Neuronal stem cell (in vitro differentiated cells): ENCODE measurements at regions not wholly inside any gene's neighbourhood (a gene's known extent, or its start where the extent isn't known, plus 50 kb on each side); places are given as distances from the start of the nearest gene placed in this dataset.
"Not testable (repeated sequence)": the region's sequence is repeated elsewhere in the genome, so short reads cannot be mapped to it uniquely, and the experiment has no call there.

ENCODE experiments used
- DNase-seq: peaks from one replicate; pipeline ENCODE4 v3.0.0-alpha.2; 2013; ENCODE audit warnings: low spot score
- H2AFZ ChIP-seq: one replicate; pipeline ENCODE4 v1.6.1; 2013; ENCODE audit warnings: mild to moderate bottlenecking, low read length, inconsistent platforms
- H2AK5ac ChIP-seq: 2 replicates; pipeline ENCODE4 v1.6.1; 2013; ENCODE audit warnings: low read depth, mild to moderate bottlenecking, inconsistent platforms, low read length, moderate library complexity, mixed read lengths
- H2BK120ac ChIP-seq: 2 replicates; pipeline ENCODE4 v1.6.1; 2013; ENCODE audit warnings: low read depth, mild to moderate bottlenecking, inconsistent platforms, low read length, moderate library complexity, mixed read lengths
- H2BK12ac ChIP-seq: one replicate; pipeline ENCODE4 v1.6.1; 2013; ENCODE audit warnings: low read length, inconsistent platforms
- H2BK15ac ChIP-seq: 2 replicates; pipeline ENCODE4 v1.6.1; 2013; ENCODE audit warnings: mild to moderate bottlenecking, low read length, inconsistent platforms, mixed read lengths
- H2BK5ac ChIP-seq: one replicate; pipeline ENCODE4 v1.6.1; 2013; ENCODE audit warnings: inconsistent platforms, mild to moderate bottlenecking, low read length, moderate library complexity
- H3K14ac ChIP-seq: one replicate; pipeline ENCODE4 v1.6.1; 2013; ENCODE audit warnings: low read length, inconsistent platforms
- H3K18ac ChIP-seq: 2 replicates; pipeline ENCODE4 v1.6.1; 2013; ENCODE audit warnings: low read length, inconsistent platforms
- H3K23ac ChIP-seq: 2 replicates; pipeline ENCODE4 v1.6.1; 2013; ENCODE audit warnings: low read depth, mild to moderate bottlenecking, mixed read lengths, low read length, inconsistent platforms; ENCODE audit not compliant: poor library complexity
- H3K27ac ChIP-seq: replicated peaks from 3 replicates; pipeline ENCODE4 v1.5.1; 2013; ENCODE audit warnings: low read length, inconsistent platforms
- H3K27me3 ChIP-seq, 3 experiments: 2 replicates each; pipeline ENCODE4 v1.6.1; 2013; ENCODE audit warnings: low read length in 3 of 3, mild to moderate bottlenecking in 2 of 3, inconsistent platforms in 1 of 3, low read depth in 1 of 3, mixed read lengths in 1 of 3, moderate library complexity in 1 of 3; ENCODE audit not compliant: control insufficient read depth in 3 of 3, insufficient read depth in 3 of 3
- H3K36me3 ChIP-seq, 2 donors: replicated peaks in 1 of 2; 2 replicates each; pipeline ENCODE4 v1.6.1; 2013; ENCODE audit warnings: low read length in 2 of 2; ENCODE audit not compliant: control insufficient read depth in 2 of 2, insufficient read depth in 2 of 2
- H3K4ac ChIP-seq: 2 replicates; pipeline ENCODE4 v1.6.1; 2013; ENCODE audit warnings: inconsistent platforms, mild to moderate bottlenecking, low read length, moderate library complexity
- H3K4me1 ChIP-seq, 2 donors: 1 replicate in 1 of 2; 2 replicates in 1 of 2; pipeline ENCODE4 v1.6.1; 2013; ENCODE audit warnings: low read length in 2 of 2, low read depth in 1 of 2; ENCODE audit not compliant: control insufficient read depth in 2 of 2, insufficient read depth in 1 of 2
- H3K4me2 ChIP-seq: one replicate; pipeline ENCODE4 v1.6.1; 2013; ENCODE audit warnings: mild to moderate bottlenecking, low read length, inconsistent platforms; ENCODE audit not compliant: insufficient read depth, poor library complexity, severe bottlenecking
- H3K4me3 ChIP-seq, 2 donors: 2 replicates each; pipeline ENCODE4 v1.5.1; 2013; ENCODE audit warnings: low read length in 2 of 2, mild to moderate bottlenecking in 2 of 2, inconsistent platforms in 1 of 2, moderate library complexity in 1 of 2
- H3K79me1 ChIP-seq: one replicate; pipeline ENCODE4 v1.6.1; 2013; ENCODE audit warnings: low read depth, mild to moderate bottlenecking, inconsistent platforms, low read length, moderate library complexity
- H3K9ac ChIP-seq: one replicate; pipeline ENCODE4 v1.6.1; 2013; ENCODE audit warnings: mild to moderate bottlenecking, low read depth, low read length, inconsistent platforms; ENCODE audit not compliant: poor library complexity
- H3K9me3 ChIP-seq, 2 donors: replicated peaks in 1 of 2; 2 replicates each; pipeline versions ENCODE3 to v1.6.1; 2013; ENCODE audit warnings: low read length in 2 of 2, mild to moderate bottlenecking in 2 of 2, inconsistent platforms in 1 of 2, low read depth in 1 of 2, mixed read lengths in 1 of 2, moderate library complexity in 1 of 2; ENCODE audit not compliant: control insufficient read depth in 2 of 2, insufficient read depth in 1 of 2
- H4K8ac ChIP-seq: one replicate; pipeline ENCODE4 v1.6.1; 2013; ENCODE audit warnings: low read depth, mild to moderate bottlenecking, inconsistent platforms, low read length, moderate library complexity
- H4K91ac ChIP-seq: one replicate; pipeline ENCODE4 v1.6.1; 2013; ENCODE audit warnings: low read length, low read depth, mild to moderate bottlenecking, inconsistent platforms; ENCODE audit not compliant: poor library complexity
- WGBS, 2 donors: extraction: QIAGEN DNeasy Blood & Tissue Kit; methylation state at CpG; one replicate each; pipeline ENCODE4 v1.1.7; 2013; ENCODE audit warnings: missing lambda C conversion rate in 2 of 2, mixed read lengths in 1 of 2; ENCODE audit not compliant: insufficient read length in 2 of 2, insufficient replicate concordance in 1 of 2; ENCODE audit errors: extremely low coverage in 2 of 2; 5-methylcytosine and 5-hydroxymethylcytosine counted together

DNA sequence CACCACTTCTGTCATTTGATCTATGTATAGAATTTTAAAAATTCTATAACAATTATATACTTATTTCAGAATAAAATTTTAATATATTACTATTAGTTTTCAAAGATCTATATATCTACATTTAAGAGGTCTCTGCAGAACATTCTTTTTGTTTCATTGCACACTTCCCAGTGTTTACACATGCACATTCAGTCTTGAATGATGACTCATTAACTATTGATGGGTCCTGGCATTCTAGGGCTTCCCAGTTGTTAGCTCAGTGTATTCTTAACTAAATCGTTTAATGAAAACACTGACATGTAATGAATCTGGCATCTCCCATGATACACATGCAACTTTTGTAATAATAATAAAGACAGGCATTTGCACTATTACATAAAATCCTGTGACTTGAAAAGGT lies 324.6 kb downstream of the KLF12 start:
- Histone ChIP-seq H4K8ac (no peak overlapping the region), H3K27me3 (no peaks in the 10 kb centered on the region), H2BK120ac (no peak overlapping the region), H3K4me3 (no peak overlapping the region), H3K4me2 (no peak overlapping the region), H3K79me1 (no peaks in the 10 kb centered on the region), H3K4ac (no peak overlapping the region), H2BK15ac (no peak overlapping the region), H2AFZ (no peak overlapping the region), H3K14ac (no peak overlapping the region), H3K4me1 (peaks cover 0 to 2% of the 10 kb centered on the region in 2 donors), H2BK5ac (no peak overlapping the region), H3K9ac (no peak overlapping the region), H3K9me3 (no peaks in the 10 kb centered on the region), H3K36me3 (peaks cover 0 to 35% of the 10 kb centered on the region in 2 donors), H3K23ac (no peak overlapping the region), H2AK5ac (no peak overlapping the region), H2BK12ac (no peak overlapping the region), H3K27ac (no peak overlapping the region), H4K91ac (no peak overlapping the region), H3K18ac (no peak overlapping the region)
- WGBS, 2 donors, result no CpG with 5 or more reads among the region's 1 CpG
- DNase-seq, result no peak

DNA sequence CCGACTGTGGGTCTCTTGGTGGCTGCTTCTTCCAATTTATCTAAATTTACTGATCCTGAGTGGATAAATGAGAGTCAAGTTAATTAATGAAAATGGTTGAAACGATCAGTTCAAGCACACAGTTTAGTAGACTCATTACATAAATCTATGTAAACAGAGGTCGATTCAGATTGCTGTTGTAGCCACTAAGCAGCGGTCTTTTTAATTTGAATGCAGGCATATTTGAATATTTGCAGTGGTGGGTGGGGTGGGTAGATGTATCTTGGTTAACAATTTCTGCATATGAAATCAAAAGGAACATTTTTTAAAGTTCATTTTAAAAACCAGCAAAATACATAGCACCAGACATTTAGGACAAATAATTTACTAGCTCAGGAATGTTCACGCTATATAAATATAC lies 325.9 kb downstream of the KLF12 start:
- Histone ChIP-seq H3K36me3 (peaks cover 0 to 35% of the 10 kb centered on the region in 2 donors), H4K8ac (no peak overlapping the region), H2BK120ac (no peak overlapping the region), H3K4me1 (peaks cover 0 to 2% of the 10 kb centered on the region in 2 donors), H2BK15ac (no peak overlapping the region), H2BK5ac (no peak overlapping the region), H3K27me3 (no peaks in the 10 kb centered on the region), H3K4me3 (no peak overlapping the region), H3K4ac (no peak overlapping the region), H2AFZ (no peak overlapping the region), H3K14ac (no peak overlapping the region), H3K23ac (no peak overlapping the region), H4K91ac (no peak overlapping the region), H3K79me1 (no peaks in the 10 kb centered on the region), H2BK12ac (no peak overlapping the region), H3K9ac (no peak overlapping the region), H3K27ac (no peak overlapping the region), H3K18ac (no peak overlapping the region), H2AK5ac (no peak overlapping the region), H3K4me2 (no peak overlapping the region), H3K9me3 (no peaks in the 10 kb centered on the region)
- no CpG with 5 or more reads among the region's 5 CpGs for WGBS, 2 donors
- no peak for DNase-seq

DNA sequence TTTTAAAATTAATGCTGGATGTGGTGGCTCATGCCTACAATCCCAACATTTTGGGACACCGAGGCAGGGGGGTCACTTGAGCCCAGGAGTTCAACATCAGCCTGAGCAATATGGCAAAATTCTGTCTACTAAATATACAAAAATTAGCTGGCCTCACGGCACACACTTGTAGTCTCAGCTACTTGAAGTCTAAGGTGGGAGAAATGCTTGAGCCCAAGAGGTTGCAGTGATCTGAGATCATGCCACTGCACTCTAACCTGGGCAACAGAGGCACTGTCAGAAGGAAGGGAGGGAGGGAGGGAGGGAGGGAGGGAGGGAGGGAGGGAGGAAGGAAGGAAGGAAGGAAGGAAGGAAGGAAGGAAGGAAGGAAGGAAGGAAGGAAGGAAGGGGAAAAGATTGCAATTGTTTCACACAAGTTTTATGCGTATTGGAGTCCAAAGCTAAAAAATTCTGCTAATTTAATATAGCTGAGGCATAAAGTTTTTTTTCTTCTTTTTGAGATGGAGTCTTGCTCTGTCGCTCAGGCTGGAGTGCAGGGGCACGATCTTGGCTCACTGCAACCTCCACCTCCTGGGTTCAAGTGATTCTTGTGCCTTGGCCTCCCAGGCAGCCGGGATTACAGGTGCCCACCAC lies 328.8 kb downstream of the KLF12 start:
- H3K18ac ChIP-seq, H2BK120ac ChIP-seq, H4K91ac ChIP-seq, H3K27me3 ChIP-seq, H2BK15ac ChIP-seq, H2AFZ ChIP-seq, H2AK5ac ChIP-seq, H3K79me1 ChIP-seq, H3K4me2 ChIP-seq, H3K4me1 ChIP-seq, H2BK5ac ChIP-seq, H3K4me3 ChIP-seq, H3K9me3 ChIP-seq, H3K27ac ChIP-seq, H3K9ac ChIP-seq, H3K14ac ChIP-seq, H4K8ac ChIP-seq, DNase-seq, H3K4ac ChIP-seq, H3K23ac ChIP-seq, H2BK12ac ChIP-seq: not testable (repeated sequence)
- H3K36me3 ChIP-seq, result peaks cover 0 to 13% of the 10 kb centered on the region in 2 donors
- no CpG with 5 or more reads among the region's 6 CpGs for WGBS, 2 donors

DNA sequence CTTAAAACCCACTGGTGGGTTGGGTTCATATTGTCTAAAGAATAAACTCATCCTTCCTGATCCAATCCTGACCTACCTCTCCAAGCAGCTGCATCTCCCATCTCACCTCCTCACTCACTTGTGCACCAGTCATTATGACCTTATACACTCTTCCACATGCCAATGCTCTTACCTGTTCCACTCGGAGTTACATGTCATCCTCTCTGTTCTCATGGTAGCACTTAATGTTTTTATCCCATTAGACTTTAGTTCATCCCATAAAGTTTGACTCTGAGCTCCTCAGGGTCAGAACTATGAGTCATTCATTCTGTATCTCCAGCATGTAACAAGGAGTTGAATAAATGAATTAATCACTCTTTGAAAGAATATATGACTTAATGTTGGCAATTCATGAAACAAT lies 330.2 kb downstream of the KLF12 start:
- Histone ChIP-seq H3K36me3 (peaks cover 0 to 12% of the 10 kb centered on the region in 2 donors), H2BK120ac (no peak overlapping the region), H3K4me3 (no peak overlapping the region), H3K27ac (no peak overlapping the region), H2AFZ (no peak overlapping the region), H2BK5ac (no peak overlapping the region), H3K18ac (no peak overlapping the region), H2BK15ac (no peak overlapping the region), H3K4me1 (no peaks in the 10 kb centered on the region), H2BK12ac (no peak overlapping the region), H3K27me3 (no peaks in the 10 kb centered on the region), H3K4me2 (no peak overlapping the region), H3K9ac (no peak overlapping the region), H3K23ac (no peak overlapping the region), H2AK5ac (no peak overlapping the region), H3K14ac (no peak overlapping the region), H4K91ac (no peak overlapping the region), H3K4ac (no peak overlapping the region), H3K79me1 (no peaks in the 10 kb centered on the region), H4K8ac (no peak overlapping the region), H3K9me3 (no peaks in the 10 kb centered on the region)
- WGBS, 2 donors, result no CpG with 5 or more reads among the region's 1 CpG
- DNase-seq, result no peak
